HEK293T (cell line): ENCODE measurements at regions not wholly inside any gene's neighbourhood (a gene's known extent, or its start where the extent isn't known, plus 50 kb on each side); places are given as distances from the start of the nearest gene placed in this dataset.

Source experiments
- BHLHE40 ChIP-seq: fragments of 450-650 bp; IDR thresholded peaks from 2 replicates; pipeline ENCODE4 v1.6.1; 2016; ENCODE audit warnings: mild to moderate bottlenecking, moderate library complexity, borderline replicate concordance
- LEF1 ChIP-seq: fragments of 450-650 bp; IDR thresholded peaks from 2 replicates; pipeline ENCODE4 v1.6.1; 2017; ENCODE audit warnings: mild to moderate bottlenecking, borderline replicate concordance
- SUZ12 ChIP-seq: fragments of 450-650 bp; IDR thresholded peaks from 2 replicates; pipeline ENCODE4 v1.6.1; 2016; ENCODE audit warnings: mild to moderate bottlenecking
- TF ChIP-seq, protein P1 (sequence below): fragments of 450-650 bp; IDR thresholded peaks from 2 replicates; pipeline ENCODE4 v1.6.1; 2016

DNA sequence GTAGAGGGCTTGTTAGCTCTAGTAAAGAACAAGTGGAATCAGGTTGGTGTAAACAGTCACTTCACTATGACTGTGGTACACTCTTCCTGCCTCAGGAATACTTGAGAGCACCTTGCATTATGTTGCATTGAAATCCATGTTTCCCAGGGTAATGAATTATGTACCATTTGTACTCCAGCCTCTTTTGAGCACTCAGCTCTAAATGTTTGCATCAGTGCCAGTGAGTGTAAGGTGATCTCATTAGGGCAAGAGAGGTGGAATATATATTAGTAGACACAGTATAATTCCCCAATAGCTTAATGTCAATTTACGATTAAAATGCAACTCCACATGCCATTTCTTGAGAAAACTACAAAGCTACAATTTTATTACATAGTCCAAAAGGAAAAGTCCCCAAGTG is 319.6 kb upstream of the POU3F2 start:
- no peak for TF ChIP-seq LEF1
- TF ChIP-seq BHLHE40: no peak
- TF ChIP-seq, protein P1, sequence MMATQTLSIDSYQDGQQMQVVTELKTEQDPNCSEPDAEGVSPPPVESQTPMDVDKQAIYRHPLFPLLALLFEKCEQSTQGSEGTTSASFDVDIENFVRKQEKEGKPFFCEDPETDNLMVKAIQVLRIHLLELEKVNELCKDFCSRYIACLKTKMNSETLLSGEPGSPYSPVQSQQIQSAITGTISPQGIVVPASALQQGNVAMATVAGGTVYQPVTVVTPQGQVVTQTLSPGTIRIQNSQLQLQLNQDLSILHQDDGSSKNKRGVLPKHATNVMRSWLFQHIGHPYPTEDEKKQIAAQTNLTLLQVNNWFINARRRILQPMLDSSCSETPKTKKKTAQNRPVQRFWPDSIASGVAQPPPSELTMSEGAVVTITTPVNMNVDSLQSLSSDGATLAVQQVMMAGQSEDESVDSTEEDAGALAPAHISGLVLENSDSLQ: no peak
- no peak for TF ChIP-seq SUZ12
